Fibroblast of lung (primary cell): ENCODE measurements at regions not wholly inside any gene's neighbourhood (a gene's known extent, or its start where the extent isn't known, plus 50 kb on each side); places are given as distances from the start of the nearest gene placed in this dataset.

Source experiments
- CTCF ChIP-seq, 2 donors: IDR thresholded peaks in 1 of 2; conservative IDR thresholded peaks in 1 of 2; 1 replicate in 1 of 2; 2 replicates in 1 of 2; pipeline ENCODE4 v1.5.1; 2011 to 2012; ENCODE audit warnings: low read length in 2 of 2, control low read depth in 1 of 2, inconsistent platforms in 1 of 2, low read depth in 1 of 2, mild to moderate bottlenecking in 1 of 2
- EZH2 ChIP-seq: IDR thresholded peaks from 2 replicates; pipeline ENCODE4 v1.5.1; 2012; ENCODE audit warnings: low read length, control low read depth, mild to moderate bottlenecking; ENCODE audit errors: missing control alignments

GRCh38 chr6:68196645-68197044 is 438.4 kb upstream of the ADGRB3 start:
- TF ChIP-seq EZH2 (no peak), CTCF (conservative IDR thresholded peaks at IDR 0.05 in 1 of 2, IDR thresholded peaks at IDR 0.05 in 1 of 2; ENCODE audit: low read depth in 1 of 2, low read length in 2 of 2) (no peak)
